GM19455 (cell line): ENCODE measurements at regions not wholly inside any gene's neighbourhood (a gene's known extent, or its start where the extent isn't known, plus 50 kb on each side); places are given as distances from the start of the nearest gene placed in this dataset.

Source experiments
- ATAC-seq: cut with Tn5 transposase; IDR thresholded peaks from one replicate; pipeline ENCODE4 v1.9.1; 2021; ENCODE audit not compliant: unreplicated experiment

DNA sequence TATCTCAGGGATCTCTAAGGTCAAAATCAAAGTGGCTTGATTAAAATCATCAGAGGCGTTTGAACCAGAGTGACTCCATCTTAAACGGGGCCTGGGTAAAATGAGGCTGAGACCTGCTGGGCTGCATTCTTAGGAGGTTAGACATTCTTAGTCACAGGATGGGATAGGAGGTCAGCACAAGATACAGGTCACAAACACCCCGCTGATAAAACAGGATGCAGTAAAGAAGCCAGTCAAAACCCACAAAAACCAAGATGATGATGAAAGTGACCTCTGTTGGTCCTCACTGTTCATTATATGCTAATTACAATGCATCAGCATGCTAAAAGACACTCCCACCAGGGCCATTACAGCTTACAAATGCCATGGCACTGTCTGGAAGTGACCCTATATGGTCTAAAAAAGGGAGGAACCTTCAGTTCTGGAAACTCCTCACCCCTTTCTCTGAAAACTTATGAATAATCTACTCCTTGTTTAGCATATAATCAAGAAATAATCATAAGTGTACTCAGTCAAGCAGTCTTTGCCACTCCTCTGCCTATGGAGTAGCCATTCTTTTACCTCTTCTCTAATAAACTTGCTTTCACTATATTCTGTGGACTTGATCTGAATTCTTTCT is 143.3 kb upstream of the SLCO3A1 start:
- ATAC-seq: no peak

DNA sequence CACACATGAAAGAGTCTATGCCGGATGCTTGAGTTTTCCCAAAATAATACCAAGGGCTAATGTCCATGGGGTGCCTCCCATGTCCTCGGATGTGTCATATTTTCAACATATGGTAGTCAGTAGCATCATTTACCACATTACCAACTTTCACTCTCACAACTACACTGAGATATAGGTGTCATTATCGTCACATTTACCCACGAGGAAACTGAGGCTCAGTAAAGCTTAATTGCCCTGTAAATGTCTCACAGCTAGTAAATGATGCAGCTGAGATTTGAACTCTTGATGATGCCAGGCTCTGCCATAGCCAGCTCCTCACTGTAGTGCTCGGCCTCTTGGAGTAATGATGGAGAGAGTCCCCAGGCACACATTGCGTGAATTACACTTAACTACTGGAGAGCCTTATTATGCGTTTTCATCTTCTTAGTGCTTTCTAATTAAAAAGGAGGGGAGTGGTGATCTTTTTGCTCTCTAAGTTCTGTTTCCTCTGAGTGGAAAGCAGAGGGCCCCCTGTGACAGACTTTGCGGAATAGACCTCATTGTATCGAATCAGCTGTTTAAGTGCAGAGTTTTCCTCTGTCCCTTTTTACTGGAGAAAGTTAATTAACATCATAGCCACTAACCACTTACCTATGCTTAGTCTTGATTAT is 142.0 kb upstream of the SLCO3A1 start:
- no peak for ATAC-seq

DNA sequence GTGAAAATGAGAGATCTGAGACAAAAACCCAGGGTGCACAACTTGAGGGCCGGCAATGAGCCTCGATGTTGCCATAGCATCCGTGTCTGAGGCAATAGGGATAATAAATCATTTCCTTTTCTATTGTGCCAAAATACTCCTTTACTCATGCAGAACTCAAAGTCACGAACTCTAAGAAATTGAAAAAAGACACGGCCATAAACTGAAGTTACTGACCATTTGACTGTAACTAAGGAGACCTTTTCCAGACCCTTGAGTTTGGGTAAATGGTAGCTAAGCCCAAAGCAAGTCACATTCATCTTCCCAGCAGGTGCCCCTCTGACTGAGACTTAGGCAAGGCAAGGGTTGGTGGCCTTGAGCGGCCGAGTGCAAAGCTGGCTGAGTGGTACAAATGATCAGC is 141.2 kb upstream of the SLCO3A1 start:
- no peak for ATAC-seq

DNA sequence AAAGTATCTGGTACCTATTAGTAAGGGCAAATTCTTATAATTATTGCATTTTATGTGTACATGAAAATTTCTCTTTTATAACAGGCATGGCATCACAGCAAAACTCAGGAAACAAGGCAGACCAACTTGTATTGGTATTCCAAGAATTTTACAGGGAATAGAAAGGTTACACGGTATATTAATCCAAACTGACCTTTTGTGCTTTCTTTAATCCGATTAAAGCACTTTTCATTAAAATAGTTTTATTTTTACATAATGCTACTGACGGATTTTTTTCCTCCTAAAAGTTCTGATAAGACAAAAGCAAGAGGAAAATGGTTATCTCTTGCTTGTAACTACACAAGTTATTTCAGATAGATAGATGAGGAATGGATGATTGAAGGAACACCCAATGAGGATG is 137.0 kb upstream of the SLCO3A1 start:
- no peak for ATAC-seq

DNA sequence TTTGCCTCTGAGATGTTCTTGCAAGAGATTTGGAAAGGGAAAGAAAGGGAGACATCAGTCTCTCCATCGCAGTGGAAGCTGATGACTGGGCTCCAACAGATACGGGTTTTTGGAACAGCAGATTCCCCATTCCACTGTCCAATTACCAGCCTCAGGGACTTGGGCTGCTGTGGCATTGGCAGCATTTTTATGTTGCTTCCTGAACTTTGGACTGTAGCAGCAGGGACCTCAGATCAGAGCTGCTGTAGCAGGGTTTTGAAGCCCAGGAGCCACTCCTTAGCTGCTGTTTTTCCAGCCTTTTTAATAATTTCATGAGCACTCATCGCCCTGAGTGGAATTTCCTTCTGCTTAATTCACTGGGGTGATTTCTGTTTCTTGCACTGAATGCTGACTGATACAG is 135.7 kb upstream of the SLCO3A1 start:
- no peak for ATAC-seq

DNA sequence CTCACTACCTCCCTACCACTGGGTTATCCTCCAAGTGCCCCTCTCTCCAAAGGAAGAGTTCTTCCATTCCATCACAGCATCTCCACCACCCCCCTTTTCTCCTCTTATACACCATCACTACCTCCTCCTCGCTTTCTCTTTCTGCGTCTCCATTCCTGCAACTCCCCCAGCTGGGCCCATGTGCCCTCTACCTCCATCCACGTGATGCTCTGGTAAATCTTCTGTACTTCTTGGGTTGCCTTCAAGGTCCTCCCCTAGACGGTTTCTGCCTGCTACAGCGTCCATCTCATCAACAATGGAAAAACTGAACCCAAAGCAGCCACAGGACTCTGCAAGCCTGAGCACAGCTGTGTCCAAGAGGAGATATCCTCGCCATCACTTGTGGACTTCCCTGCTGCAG is 129.5 kb upstream of the SLCO3A1 start:
- ATAC-seq: no peak

DNA sequence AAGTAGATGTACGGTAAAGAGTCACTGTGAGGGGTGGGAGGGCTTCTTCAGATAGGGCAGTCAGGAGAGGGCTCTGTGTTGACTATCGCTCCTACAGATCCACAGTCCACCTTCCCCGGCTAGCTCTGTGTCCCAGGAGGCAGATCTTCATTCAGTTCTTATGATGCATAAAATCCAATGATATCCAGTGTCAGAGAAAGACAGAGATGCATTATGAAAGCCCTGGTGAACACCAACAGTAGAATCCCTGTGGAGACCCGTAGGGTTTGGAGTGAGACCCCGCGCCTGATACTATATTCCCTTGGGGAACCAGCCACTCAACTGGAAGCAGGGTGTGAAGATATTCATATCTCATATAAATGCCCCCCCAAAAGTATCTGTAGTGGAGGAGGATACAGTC is 119.8 kb upstream of the SLCO3A1 start:
- ATAC-seq: no peak

DNA sequence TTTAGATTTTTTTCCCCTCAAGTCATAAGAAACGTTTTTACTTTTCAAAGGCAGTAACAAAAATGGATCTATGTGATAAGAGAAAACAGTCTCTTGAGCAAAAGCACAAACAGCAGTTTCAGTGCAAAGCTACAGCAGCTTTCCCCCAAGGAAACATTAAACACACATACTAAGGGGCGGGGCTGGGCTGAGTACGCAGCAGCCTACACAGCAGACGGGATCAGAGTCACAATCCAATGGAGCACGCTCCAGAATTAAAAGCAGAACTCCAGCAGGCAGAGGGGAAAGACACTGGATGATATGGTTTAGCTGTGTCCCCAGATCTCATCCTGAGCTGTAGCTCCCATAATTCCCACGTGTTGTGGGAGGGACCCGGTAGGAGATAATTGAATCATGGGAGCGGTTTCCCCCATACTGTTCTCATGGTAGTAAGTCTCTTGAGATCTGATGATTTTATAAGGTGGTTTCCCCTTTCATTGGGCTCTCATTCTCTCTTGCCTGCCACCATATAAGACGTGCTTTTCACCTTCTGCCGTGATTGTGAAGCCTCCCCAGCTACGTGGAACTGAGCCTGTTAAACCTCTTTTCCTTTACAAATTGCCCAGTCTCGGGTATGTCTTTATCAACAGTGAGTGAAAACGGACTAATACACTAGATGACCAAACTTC is 116.2 kb upstream of the SLCO3A1 start:
- no peak for ATAC-seq

DNA sequence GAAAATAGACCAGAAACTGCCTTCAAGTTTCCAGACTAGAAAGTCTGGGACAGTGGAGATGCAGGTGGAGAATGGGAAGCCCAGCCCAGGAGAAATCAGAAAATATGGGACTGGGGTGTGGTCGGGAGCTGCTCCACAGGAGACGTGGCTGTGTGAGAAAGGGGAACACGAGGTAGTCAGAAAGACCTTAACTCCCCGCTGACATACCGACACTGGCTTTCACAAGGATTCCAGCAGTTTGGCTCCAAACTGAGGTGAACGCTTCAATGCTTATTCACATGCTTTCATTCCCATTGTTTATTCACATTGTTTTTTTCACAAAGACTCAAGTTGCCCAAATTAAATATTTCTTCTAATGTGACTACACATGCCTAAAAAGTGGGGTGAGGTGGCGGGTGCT is 111.5 kb upstream of the SLCO3A1 start:
- no peak for ATAC-seq

DNA sequence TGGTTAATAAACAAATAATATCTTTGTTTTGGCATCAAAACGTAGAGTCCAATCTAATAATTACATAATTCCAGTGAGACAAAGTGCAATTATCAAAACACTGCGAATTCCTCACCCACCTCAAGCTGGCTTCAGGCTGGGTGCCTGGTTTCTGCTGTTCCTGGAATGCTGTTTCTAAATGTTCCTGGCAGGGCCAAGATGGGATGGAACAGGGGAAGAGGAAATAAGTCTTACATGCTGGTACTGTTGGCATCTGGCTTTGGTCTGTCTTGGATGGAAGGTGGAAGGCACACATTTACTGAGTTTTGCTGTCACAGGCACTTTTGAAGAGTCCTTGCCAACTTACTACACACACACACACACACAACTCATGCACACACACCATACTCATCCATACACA is 101.9 kb upstream of the SLCO3A1 start:
- no peak for ATAC-seq

DNA sequence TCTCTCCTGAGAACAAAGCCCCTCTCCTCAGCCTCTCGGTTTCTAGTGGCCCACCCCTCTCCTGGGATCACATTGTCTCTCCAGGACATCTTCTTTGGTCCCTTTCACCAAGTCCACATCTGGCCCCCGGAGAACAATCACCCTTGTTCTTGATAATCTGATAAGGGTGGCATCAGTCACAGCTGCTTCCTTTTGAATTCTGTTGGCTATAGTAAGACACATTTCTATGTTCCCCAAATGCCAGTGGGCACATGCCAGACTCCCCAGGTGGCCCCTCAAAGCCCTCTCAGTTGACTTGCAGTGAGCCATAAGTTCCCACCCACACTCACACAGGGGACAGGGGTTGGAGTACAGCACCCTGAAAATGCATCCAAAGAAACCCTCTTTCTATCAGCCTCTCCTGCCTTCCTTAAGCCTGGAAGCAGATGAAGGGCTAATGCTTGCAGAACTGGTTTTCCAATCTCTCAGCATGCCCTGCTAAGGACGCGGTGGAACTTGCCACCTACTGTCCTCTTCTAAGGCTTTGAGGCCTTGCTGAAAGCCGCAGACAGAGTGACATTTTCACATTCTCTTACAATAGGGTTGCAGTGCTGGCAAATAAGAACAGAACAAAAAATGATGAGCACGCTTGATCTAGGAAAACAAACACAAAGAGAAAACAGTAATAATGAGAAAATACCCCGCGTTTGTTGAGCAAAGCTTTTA is 101.3 kb upstream of the SLCO3A1 start:
- no peak for ATAC-seq

DNA sequence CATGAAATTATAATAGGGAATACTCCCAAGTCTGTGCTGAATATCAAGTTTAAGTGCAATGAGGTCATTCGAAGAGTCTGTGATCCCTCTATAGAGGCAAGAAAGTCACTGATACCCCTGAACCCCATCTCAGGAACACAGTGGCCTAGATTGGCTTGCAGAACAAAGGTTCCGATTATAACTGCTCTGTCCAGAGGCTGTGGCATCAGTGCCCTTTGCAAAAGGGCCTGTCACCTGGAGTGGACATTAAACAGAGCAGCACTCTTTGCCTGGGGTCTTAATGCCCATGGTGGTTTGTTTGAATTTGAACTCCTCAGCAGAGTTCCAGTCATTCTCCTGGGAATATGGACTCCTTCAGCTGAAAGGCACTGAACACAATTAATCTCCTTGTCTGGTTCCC is 93.9 kb upstream of the SLCO3A1 start:
- no peak for ATAC-seq

DNA sequence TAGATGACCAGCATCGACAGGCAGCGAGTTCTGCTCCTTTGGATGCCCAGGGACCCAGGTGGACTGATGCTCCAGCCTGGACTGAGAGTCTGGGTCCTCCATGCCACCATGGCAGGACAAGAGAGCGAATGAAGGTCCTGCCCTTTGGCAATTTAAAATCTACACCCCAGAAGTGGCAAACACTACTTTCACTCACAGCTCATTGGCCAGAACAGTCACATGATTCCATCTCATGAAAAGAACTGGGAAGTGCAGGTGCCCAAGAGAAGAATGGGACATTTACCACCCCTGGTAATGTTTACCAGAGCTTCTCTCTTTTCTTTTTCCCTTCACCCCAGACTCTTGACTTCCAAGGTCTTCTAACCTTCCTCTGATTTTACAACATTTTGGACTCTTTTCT is 87.8 kb upstream of the SLCO3A1 start:
- no peak for ATAC-seq

DNA sequence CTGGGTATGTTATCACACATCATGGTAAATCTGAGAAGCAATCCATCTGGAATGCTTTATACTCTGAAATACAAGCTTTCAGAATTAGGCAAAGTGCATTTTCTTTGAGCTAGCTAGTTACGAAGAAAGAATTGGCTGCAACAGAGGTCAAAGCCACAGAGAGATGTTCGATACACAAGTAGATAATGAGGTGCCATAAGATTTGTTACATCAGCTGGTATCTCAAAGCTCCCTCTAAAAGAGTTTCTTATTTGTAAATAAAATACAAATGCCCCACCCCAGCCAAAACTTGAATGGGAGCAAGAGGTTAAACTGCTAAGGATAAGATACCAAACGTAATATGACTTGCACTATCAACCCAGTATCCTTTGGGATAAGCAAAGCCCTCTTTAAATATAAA is 84.0 kb upstream of the SLCO3A1 start:
- ATAC-seq: no peak

DNA sequence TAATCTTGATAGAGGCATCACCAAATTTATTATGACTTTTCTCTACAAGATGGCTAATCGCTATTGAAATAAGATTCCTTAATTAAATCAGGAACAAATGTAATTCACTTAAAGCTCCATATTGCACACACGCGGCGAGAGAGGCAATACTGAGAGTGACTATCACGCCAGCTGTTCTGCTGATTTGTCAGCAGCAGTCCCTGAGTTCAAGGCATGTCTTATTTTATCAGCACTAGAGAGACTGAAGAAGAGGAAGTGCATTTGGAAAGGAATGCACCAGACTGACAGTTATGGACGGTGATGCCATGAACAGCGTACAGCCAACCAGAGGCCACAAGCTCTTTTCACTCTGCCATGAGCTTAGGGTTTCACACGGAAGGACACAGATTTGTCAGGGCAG is 83.6 kb upstream of the SLCO3A1 start:
- ATAC-seq: no peak

DNA sequence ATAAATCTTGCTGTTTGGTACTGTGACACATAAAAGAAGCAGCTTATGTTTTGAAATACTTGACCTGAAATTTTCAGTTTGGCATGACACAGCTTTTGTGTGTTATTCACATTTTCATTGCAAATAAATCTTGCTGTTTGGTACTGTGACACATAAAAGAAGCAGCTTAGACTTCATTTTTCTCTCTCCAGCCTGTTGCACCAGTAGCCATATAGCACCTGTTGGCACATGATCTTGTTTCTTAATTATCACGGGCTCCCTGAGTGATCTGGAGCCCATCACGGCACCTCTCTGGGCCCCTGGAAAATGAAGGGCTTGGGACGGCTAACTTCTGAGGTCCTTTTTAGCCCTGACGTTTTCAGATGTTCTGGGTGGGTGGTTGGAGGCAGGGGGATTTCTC is 77.4 kb upstream of the SLCO3A1 start:
- no peak for ATAC-seq

DNA sequence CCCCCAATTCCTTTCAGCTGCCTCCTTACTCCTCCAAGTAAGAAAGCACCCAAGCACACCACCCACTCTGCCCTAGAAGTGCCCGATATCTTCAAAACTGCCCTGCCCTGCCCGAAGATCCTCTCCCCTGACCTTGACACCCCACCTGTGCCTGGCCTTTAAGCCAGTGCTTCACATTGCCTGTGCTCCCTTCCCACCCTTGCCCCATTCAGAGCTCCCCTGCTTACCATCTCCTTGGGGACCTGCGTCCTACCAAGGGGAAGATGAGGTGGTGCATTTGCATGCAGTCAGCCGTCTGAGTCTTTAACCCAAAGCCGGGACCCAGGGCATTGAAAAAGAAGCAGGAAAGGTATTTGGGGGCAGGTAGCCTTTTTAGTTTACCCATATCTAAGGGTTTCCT is 73.5 kb upstream of the SLCO3A1 start:
- ATAC-seq: no peak

DNA sequence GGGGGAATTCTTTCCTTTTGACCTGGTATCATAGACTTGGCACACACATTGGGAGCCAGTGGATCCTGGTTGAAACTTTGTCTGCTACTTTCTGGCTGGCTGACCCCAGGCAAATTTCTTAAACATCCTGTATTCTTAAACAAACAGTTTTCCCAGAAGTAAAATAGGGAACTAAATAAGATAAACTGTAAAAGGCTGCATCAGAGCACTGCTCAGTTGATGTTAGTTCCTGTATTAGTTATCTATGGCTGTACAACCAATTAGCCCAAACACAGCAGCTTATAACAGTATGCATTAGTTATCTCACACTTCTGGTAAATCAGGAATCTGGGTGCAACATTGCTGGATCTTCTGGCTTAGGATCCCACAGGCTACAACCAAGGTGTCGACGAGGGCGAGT is 73.1 kb upstream of the SLCO3A1 start:
- no peak for ATAC-seq

DNA sequence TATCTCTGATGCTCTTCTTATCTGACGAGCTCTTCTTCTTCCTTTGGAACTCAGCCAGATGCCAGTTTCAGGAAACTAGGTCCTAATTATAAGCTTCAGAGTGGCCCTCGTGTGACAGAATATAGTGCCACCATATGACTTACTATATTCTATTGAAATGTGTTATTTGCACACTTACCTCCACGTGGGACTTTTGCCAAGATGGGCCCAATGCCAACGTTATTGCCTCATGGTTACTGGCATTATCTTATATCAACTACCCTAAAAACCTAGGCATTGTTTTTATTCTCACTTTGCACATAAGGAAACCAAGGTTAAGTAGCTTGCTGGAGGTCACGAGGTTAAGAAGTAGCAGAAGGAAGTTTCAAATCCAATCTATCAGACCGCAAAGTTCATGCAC is 71.3 kb upstream of the SLCO3A1 start:
- no peak for ATAC-seq

DNA sequence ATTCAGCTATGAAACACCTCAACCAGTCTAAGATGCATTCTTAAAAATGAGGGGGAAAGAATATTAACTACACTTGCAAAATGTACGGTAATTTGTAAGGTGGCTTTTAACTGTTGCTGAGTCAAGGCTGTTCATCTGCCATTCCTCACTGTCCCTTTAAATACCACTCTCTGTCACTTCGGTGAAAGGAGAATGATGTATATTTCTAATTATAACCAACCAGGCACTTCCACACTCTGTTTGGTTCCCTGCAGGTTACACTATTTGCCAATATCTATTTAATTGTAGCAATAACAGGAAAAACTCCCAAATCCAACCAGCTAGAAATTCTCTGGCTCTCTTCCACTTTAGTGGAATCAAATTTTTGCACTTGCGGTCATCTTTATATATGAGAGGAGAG is 70.5 kb upstream of the SLCO3A1 start:
- no peak for ATAC-seq

DNA sequence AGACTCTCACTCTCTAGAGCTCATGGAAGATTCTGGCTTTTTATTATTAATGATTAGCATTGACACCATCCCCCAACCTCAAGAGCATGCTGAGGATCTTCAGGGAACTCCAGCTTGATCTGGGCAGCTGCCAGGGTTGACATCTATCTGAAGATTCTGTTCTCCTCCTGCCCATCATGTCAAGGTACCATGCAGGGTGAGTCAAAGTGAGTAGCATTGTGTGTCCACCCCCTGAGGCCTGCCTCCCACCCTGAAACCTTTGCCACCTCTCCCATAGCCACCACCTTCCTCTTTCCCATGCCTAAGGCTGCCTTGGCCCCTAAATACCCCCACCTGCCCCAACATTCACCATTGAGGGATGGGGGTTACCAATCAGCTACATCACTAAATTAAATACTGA is 70.1 kb upstream of the SLCO3A1 start:
- no peak for ATAC-seq
